ENCODE measurements at regions not wholly inside any gene's neighbourhood (a gene's known extent, or its start where the extent isn't known, plus 50 kb on each side); places are given as distances from the start of the nearest gene placed in this dataset.

GRCh38 chr11:119784421-119784820 lies 55.4 kb upstream of the NECTIN1 start:
- Histone ChIP-seq H3K4me1 (ENCODE audit: insufficient read depth) (no peaks in the 10 kb centered on the region), H4K20me1 (ENCODE audit: insufficient read depth, poor library complexity, severe bottlenecking) (no peaks in the 10 kb centered on the region), H3K9me2 (replicated peaks; ENCODE audit: insufficient read depth) (no peaks in the 10 kb centered on the region), H3K27me3 (no peaks in the 10 kb centered on the region), H3K9me3 (ENCODE audit: low read depth) (no peaks in the 10 kb centered on the region), H3K36me3 (replicated peaks; ENCODE audit: insufficient read depth, low read depth) (no peaks in the 10 kb centered on the region), H2AFZ (no peak overlapping the region), H3K4me3 (no peak overlapping the region), H3K4me2 (no peak overlapping the region), H3K79me2 (no peaks in the 10 kb centered on the region), H3K27ac (no peak overlapping the region)
- no peak for DNase-seq (ENCODE audit: low spot score)
- TF ChIP-seq CTCF (IDR thresholded peaks at IDR 0.05; ENCODE audit: poor library complexity) (no peak), EZH2 (IDR thresholded peaks at IDR 0.05; ENCODE audit: borderline replicate concordance) (no peak), EZH2phosphoT487 (IDR thresholded peaks at IDR 0.05; ENCODE audit: low read depth, severe bottlenecking, unreplicated experiment) (no peak)
- WGBS (ENCODE audit: low lambda C conversion rate, missing lambda C conversion rate), result 87% methylated on average over 6 of the region's 6 CpGs

- Histone ChIP-seq H3K4me2 (no peak overlapping the region), H3K9me3 (ENCODE audit: low read depth) (no peaks in the 10 kb centered on the region), H3K4me3 (no peak overlapping the region), H3K36me3 (replicated peaks; ENCODE audit: insufficient read depth, low read depth) (no peaks in the 10 kb centered on the region), H3K27me3 (no peaks in the 10 kb centered on the region), H3K79me2 (no peaks in the 10 kb centered on the region), H3K27ac (no peak overlapping the region), H4K20me1 (ENCODE audit: insufficient read depth, poor library complexity, severe bottlenecking) (no peaks in the 10 kb centered on the region), H2AFZ (no peak overlapping the region), H3K9me2 (replicated peaks; ENCODE audit: insufficient read depth) (no peaks in the 10 kb centered on the region), H3K4me1 (ENCODE audit: insufficient read depth) (no peaks in the 10 kb centered on the region)
- 88% methylated on average over 8 of the region's 8 CpGs for WGBS (ENCODE audit: low lambda C conversion rate, missing lambda C conversion rate)
- DNase-seq (ENCODE audit: low spot score), result no peak
- TF ChIP-seq CTCF (IDR thresholded peaks at IDR 0.05; ENCODE audit: poor library complexity), result no peak
- no peak for TF ChIP-seq EZH2 (IDR thresholded peaks at IDR 0.05; ENCODE audit: borderline replicate concordance)
- no peak for TF ChIP-seq EZH2phosphoT487 (IDR thresholded peaks at IDR 0.05; ENCODE audit: low read depth, severe bottlenecking, unreplicated experiment)
These were observed 54.7 kb upstream of the NECTIN1 start for GRCh38 chr11:119783466-119784400.

GRCh38 chr11:119782739-119783072 lies 53.7 kb upstream of the NECTIN1 start:
- Histone ChIP-seq H3K4me1 (ENCODE audit: insufficient read depth) (no peaks in the 10 kb centered on the region), H4K20me1 (ENCODE audit: insufficient read depth, poor library complexity, severe bottlenecking) (no peaks in the 10 kb centered on the region), H3K36me3 (replicated peaks; ENCODE audit: insufficient read depth, low read depth) (no peaks in the 10 kb centered on the region), H2AFZ (no peak overlapping the region), H3K4me3 (no peak overlapping the region), H3K27ac (no peak overlapping the region), H3K27me3 (no peaks in the 10 kb centered on the region), H3K4me2 (no peak overlapping the region), H3K79me2 (no peaks in the 10 kb centered on the region), H3K9me2 (replicated peaks; ENCODE audit: insufficient read depth) (no peaks in the 10 kb centered on the region), H3K9me3 (ENCODE audit: low read depth) (no peaks in the 10 kb centered on the region)
- DNase-seq (ENCODE audit: low spot score), result no peak
- no peak for TF ChIP-seq EZH2phosphoT487 (IDR thresholded peaks at IDR 0.05; ENCODE audit: low read depth, severe bottlenecking, unreplicated experiment)
- TF ChIP-seq CTCF (IDR thresholded peaks at IDR 0.05; ENCODE audit: poor library complexity), result no peak
- no peak for TF ChIP-seq EZH2 (IDR thresholded peaks at IDR 0.05; ENCODE audit: borderline replicate concordance)
- WGBS (ENCODE audit: low lambda C conversion rate, missing lambda C conversion rate), result 62% methylated on average over 6 of the region's 6 CpGs

Data from hepatocyte (in vitro differentiated cells).